ENCODE measurements at regions not wholly inside any gene's neighbourhood (a gene's known extent, or its start where the extent isn't known, plus 50 kb on each side); places are given as distances from the start of the nearest gene placed in this dataset.

DNA sequence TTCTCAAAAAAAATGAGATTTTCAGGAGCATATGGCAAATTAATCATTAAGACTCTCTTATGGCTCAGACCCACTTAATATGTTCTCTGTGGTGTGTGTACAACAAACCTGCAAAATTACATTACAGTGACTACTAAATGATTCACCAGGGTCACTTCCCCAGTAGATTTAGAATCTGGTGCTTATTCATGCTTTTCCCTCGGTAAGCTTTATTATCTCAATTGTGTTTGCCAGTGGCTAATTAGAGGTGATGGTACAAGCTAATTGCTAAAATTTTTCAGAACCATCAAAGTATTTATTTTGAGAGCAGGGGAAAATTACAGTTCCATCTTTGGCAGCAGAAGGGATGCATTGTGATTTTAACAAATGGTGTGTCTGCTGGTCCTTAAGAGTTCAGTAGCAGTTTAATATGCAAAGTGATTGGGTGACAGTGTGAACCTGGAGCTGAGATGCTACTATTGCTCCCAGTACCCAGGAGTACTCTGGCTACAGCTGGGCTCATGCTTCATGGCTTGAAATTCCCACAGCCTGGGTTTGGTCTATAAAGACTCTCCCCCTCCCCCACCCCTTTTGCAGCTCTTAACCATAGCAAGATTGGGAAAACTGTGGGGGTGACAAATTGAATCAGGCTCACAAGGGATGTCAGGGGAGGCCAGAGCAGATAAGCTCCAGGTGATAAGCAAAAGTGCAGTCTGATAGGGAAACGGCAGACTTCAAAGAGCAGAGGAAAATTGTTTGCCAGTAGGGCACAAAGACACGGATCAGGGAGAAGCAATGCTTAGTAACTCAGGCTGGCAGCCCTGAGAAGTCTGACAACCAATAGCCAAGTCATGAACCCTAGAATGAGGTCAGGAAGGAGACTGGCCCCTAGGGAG lies 92.8 kb upstream of the RAD23B start:
- no peak for ATAC-seq (ENCODE audit: low read depth)
- Histone ChIP-seq H3K79me2 (ENCODE audit: control insufficient read depth, insufficient read depth, low read length) (no peaks in the 10 kb centered on the region), H4K20me1 (ENCODE audit: control insufficient read depth, insufficient read depth, low read length, poor library complexity, severe bottlenecking) (no peaks in the 10 kb centered on the region), H3K27me3 (replicated peaks in 1 of 4; ENCODE audit: control extremely low read depth in 1 of 4, control insufficient read depth in 3 of 4, insufficient read depth in 4 of 4, low read length in 3 of 4) (peaks cover 0 to 8% (median 0%) of the 10 kb centered on the region in 4 experiments), H2AFZ (ENCODE audit: insufficient read depth, low read depth, low read length, poor library complexity, severe bottlenecking) (no peak overlapping the region), H3K4me3 (ENCODE audit: control extremely low read depth in 1 of 5, extremely low read depth in 1 of 5, insufficient read depth in 1 of 5, low read depth in 2 of 5, low read length in 4 of 5) (no peak overlapping the region), H3K9ac (ENCODE audit: low read length) (no peak overlapping the region), H3K9me3 (ENCODE audit: control extremely low read depth in 1 of 3, control insufficient read depth in 2 of 3, insufficient read depth in 1 of 3, low read length in 2 of 3) (no peaks in the 10 kb centered on the region), H3K4me1 (ENCODE audit: control insufficient read depth in 2 of 2, insufficient read depth in 2 of 2, low read length in 2 of 2) (no peaks in the 10 kb centered on the region), H3K4me2 (replicated peaks; ENCODE audit: low read depth, low read length, poor library complexity, severe bottlenecking) (no peak overlapping the region), H3K36me3 (replicated peaks in 1 of 2; ENCODE audit: control extremely low read depth in 1 of 2, control insufficient read depth in 1 of 2, extremely low read depth in 1 of 2, insufficient read depth in 2 of 2, low read length in 1 of 2) (no peaks in the 10 kb centered on the region), H3K27ac (ENCODE audit: low read length in 2 of 2) (no peak overlapping the region)
- ChIA-PET POLR2A (no interaction called here), CTCF (interaction anchor here (0.6 kb wide), 1 partner anchor 173 kb away, joined by 4 read pairs; no protein-coding TSS in a partner anchor)
- Mint-ChIP-seq H3K4me3 (no peak overlapping the region), H3K27me3 (peaks cover 19% of the 10 kb centered on the region), H3K9me3 (ENCODE audit: insufficient read depth) (no peaks in the 10 kb centered on the region), H3K27ac (no peak overlapping the region), H3K4me1 (no peaks in the 10 kb centered on the region)
- WGBS (ENCODE audit: insufficient coverage): 79% methylated on average over 2 of the region's 3 CpGs
- no peak for DNase-seq
- intact Hi-C loops (cut with micrococcal nuclease): no loop called here
- TF ChIP-seq, protein P1, sequence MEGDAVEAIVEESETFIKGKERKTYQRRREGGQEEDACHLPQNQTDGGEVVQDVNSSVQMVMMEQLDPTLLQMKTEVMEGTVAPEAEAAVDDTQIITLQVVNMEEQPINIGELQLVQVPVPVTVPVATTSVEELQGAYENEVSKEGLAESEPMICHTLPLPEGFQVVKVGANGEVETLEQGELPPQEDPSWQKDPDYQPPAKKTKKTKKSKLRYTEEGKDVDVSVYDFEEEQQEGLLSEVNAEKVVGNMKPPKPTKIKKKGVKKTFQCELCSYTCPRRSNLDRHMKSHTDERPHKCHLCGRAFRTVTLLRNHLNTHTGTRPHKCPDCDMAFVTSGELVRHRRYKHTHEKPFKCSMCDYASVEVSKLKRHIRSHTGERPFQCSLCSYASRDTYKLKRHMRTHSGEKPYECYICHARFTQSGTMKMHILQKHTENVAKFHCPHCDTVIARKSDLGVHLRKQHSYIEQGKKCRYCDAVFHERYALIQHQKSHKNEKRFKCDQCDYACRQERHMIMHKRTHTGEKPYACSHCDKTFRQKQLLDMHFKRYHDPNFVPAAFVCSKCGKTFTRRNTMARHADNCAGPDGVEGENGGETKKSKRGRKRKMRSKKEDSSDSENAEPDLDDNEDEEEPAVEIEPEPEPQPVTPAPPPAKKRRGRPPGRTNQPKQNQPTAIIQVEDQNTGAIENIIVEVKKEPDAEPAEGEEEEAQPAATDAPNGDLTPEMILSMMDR (IDR thresholded peaks at IDR 0.05): no peak
- no peak for TF ChIP-seq EZH2 (IDR thresholded peaks at IDR 0.05; ENCODE audit: borderline replicate concordance, insufficient read depth, low read depth, low read length, poor library complexity, severe bottlenecking)

DNA sequence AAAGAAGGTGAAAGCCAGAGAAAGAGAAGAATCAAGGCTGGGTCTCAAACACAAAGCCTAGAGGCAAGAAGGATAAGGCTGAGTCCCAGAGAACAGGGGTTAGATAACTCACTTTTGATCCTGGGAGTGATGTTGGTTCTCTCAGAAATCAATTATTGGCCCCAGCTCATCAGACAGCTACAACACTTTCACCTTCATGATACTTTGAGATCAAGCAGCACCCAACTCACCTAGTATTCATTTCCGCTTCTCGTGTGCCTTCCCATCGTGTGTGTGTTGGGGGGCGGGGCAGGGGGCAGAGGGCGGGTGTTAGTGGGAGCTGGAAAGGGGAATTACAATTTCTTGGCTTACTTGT lies 92.2 kb upstream of the RAD23B start:
- DNase-seq (no peak), ATAC-seq (ENCODE audit: low read depth) (no peak)
- Histone ChIP-seq H4K20me1 (ENCODE audit: control insufficient read depth, insufficient read depth, low read length, poor library complexity, severe bottlenecking) (no peaks in the 10 kb centered on the region), H3K27me3 (replicated peaks in 1 of 4; ENCODE audit: control extremely low read depth in 1 of 4, control insufficient read depth in 3 of 4, insufficient read depth in 4 of 4, low read length in 3 of 4) (peaks cover 0 to 8% (median 0%) of the 10 kb centered on the region in 4 experiments), H3K4me1 (ENCODE audit: control insufficient read depth in 2 of 2, insufficient read depth in 2 of 2, low read length in 2 of 2) (no peaks in the 10 kb centered on the region), H3K4me2 (replicated peaks; ENCODE audit: low read depth, low read length, poor library complexity, severe bottlenecking) (no peak overlapping the region), H3K4me3 (ENCODE audit: control extremely low read depth in 1 of 5, extremely low read depth in 1 of 5, insufficient read depth in 1 of 5, low read depth in 2 of 5, low read length in 4 of 5) (no peak overlapping the region), H2AFZ (ENCODE audit: insufficient read depth, low read depth, low read length, poor library complexity, severe bottlenecking) (no peak overlapping the region), H3K27ac (ENCODE audit: low read length in 2 of 2) (no peak overlapping the region), H3K79me2 (ENCODE audit: control insufficient read depth, insufficient read depth, low read length) (no peaks in the 10 kb centered on the region), H3K9ac (ENCODE audit: low read length) (no peak overlapping the region), H3K36me3 (replicated peaks in 1 of 2; ENCODE audit: control extremely low read depth in 1 of 2, control insufficient read depth in 1 of 2, extremely low read depth in 1 of 2, insufficient read depth in 2 of 2, low read length in 1 of 2) (no peaks in the 10 kb centered on the region), H3K9me3 (ENCODE audit: control extremely low read depth in 1 of 3, control insufficient read depth in 2 of 3, insufficient read depth in 1 of 3, low read length in 2 of 3) (no peaks in the 10 kb centered on the region)
- Mint-ChIP-seq H3K4me3 (no peak overlapping the region), H3K27ac (no peak overlapping the region), H3K9me3 (ENCODE audit: insufficient read depth) (no peaks in the 10 kb centered on the region), H3K4me1 (no peaks in the 10 kb centered on the region), H3K27me3 (peaks cover 19% of the 10 kb centered on the region)
- intact Hi-C loops (cut with micrococcal nuclease): no loop called here
- WGBS (ENCODE audit: insufficient coverage): 80% methylated on average over 2 of the region's 5 CpGs
- ChIA-PET POLR2A (no interaction called here), CTCF (no interaction called here)
- no peak for TF ChIP-seq EZH2 (IDR thresholded peaks at IDR 0.05; ENCODE audit: borderline replicate concordance, insufficient read depth, low read depth, low read length, poor library complexity, severe bottlenecking)
- TF ChIP-seq, protein P1 (IDR thresholded peaks at IDR 0.05): no peak
